Mesodermal cell (in vitro differentiated cells): ENCODE measurements at regions not wholly inside any gene's neighbourhood (a gene's known extent, or its start where the extent isn't known, plus 50 kb on each side); places are given as distances from the start of the nearest gene placed in this dataset.

ENCODE experiments used
- H3K27ac ChIP-seq: 2 replicates; pipeline ENCODE4 v1.7.0; 2013; ENCODE audit warnings: mild to moderate bottlenecking, low read depth, low read length, moderate library complexity; ENCODE audit not compliant: severe bottlenecking
- H3K36me3 ChIP-seq: 2 replicates; pipeline ENCODE4 v1.7.1; 2013; ENCODE audit warnings: mild to moderate bottlenecking, low read length, moderate library complexity; ENCODE audit not compliant: control insufficient read depth, insufficient read depth
- H3K4me1 ChIP-seq: one replicate; pipeline ENCODE4 v1.7.1; 2013; ENCODE audit warnings: mild to moderate bottlenecking, low read length; ENCODE audit not compliant: insufficient read depth, control insufficient read depth, poor library complexity, severe bottlenecking
- H3K4me3 ChIP-seq: 2 replicates; pipeline ENCODE4 v1.7.0; 2013; ENCODE audit warnings: low read length, control low read depth, mild to moderate bottlenecking; ENCODE audit not compliant: insufficient read depth, poor library complexity, severe bottlenecking; ENCODE audit errors: extremely low read depth
- H3K9me3 ChIP-seq: 2 replicates; pipeline ENCODE4 v1.7.1; 2013; ENCODE audit warnings: mild to moderate bottlenecking, low read length, moderate library complexity; ENCODE audit not compliant: control insufficient read depth
- WGBS, 2 experiments: methylation state at CpG; one replicate each; pipeline ENCODE4 v1.1.5; 2013; ENCODE audit warnings: missing lambda C conversion rate in 2 of 2; ENCODE audit not compliant: insufficient coverage in 2 of 2; 5-methylcytosine and 5-hydroxymethylcytosine counted together

DNA sequence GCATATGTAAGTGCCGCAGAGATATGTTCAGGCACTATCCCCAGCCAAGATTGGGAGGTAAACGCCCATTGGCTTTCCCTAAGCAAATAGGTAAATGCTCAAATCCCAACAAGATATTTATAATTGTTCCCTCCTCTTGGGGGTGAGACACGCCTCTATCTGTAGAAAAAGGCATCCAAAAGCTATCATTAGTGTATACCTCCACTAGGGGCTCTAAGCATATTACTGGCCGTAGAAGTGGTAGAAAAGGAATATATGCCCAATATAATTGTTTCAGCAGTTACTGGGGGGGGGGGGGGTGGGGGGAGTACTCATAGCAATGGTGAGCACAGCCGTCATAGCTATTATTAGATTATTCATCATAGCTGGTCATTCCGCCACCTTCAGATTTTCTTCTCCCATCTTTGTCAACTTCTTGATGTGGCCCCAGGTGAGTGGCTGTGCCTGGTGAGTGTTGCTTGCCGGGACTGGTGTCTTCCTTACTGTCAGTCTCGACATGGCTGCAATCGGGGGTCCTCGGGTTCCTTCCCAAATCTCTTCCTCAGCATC, 53.3 kb upstream of the WDR1 start:
- 95 to 100% methylated on average over 4 to 7 of the region's 10 CpGs for WGBS, 2 experiments

GRCh38 chr4:10168151-10168550, 51.6 kb upstream of the WDR1 start:
- Histone ChIP-seq H3K4me1 (peaks cover 33% of the 10 kb centered on the region), H3K36me3 (no peaks in the 10 kb centered on the region), H3K9me3 (no peaks in the 10 kb centered on the region), H3K27ac (peak overlapping the region; percentile 69), H3K4me3 (no peak overlapping the region)
- WGBS, 2 experiments, result 67 to 75% methylated on average over 2 to 3 of the region's 3 CpGs

More for the DNA sequence above, 53.3 kb upstream of the WDR1 start:
- Histone ChIP-seq H3K36me3 (no peaks in the 10 kb centered on the region), H3K27ac (no peak overlapping the region), H3K4me3 (no peak overlapping the region), H3K4me1 (peaks cover 44% of the 10 kb centered on the region), H3K9me3 (no peaks in the 10 kb centered on the region)

DNA sequence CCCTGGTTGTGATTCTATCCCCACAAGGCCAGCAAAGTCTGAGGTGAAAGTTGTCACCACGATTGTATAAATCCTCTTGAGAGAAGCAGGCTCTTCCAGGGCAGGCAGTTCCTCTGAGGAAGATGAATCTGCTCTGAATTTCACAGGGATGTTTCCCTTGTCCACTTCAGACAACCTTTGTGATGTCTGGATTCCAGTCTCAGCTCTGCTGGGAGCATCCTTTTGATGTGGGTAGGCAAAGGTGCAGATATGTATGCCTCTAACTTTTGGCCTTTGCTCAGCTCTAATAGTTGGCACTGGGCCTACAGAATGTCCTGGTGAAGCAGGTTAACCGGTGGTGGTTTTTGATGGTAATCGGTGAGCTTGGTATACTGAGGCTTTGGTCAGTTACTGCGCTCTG, 50.6 kb upstream of the WDR1 start:
- Histone ChIP-seq H3K9me3 (no peaks in the 10 kb centered on the region), H3K4me3 (no peak overlapping the region), H3K4me1 (peaks cover 25% of the 10 kb centered on the region), H3K27ac (no peak overlapping the region), H3K36me3 (no peaks in the 10 kb centered on the region)
- 75 to 91% methylated on average over 1 to 4 of the region's 4 CpGs for WGBS, 2 experiments
